ENCODE measurements at regions not wholly inside any gene's neighbourhood (a gene's known extent, or its start where the extent isn't known, plus 50 kb on each side); places are given as distances from the start of the nearest gene placed in this dataset.

- DNase-seq: peak; percentile 23
Measured at GRCh38 chr3:189563853-189564563, 67.2 kb upstream of the TP63 start.

DNA sequence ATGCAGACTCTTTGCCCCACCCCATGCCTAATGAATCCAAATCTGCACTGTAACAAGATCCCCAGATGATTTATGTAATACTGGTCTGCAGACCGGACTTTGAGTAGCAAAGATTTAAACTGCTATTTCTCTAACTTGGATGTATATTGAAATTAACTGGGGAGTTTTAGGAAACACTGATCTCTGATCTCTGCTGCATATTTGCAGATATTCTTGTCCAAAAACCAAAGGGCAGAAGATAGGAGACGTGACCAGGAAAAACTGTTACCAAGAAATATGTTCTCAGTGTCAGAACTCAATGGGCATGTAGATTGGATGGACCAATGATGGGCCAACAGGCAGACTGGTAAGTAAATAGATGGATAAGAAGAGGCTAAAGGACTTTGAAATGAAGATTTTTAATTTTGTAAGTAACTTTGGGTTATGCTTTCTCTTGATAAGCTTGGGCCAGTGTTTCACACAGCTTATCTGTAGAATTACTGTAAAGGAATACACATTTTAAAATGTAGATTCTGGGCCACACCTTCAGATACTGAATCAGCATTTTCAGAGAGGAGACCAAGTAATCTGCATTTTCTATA is 64.5 kb upstream of the TP63 start:
- no peak for DNase-seq

- no peak for DNase-seq
Measured at GRCh38 chr3:189567322-189567721, 63.9 kb upstream of the TP63 start.

GRCh38 chr3:189567766-189568420 is 63.3 kb upstream of the TP63 start:
- peak; percentile 22 for DNase-seq

DNA sequence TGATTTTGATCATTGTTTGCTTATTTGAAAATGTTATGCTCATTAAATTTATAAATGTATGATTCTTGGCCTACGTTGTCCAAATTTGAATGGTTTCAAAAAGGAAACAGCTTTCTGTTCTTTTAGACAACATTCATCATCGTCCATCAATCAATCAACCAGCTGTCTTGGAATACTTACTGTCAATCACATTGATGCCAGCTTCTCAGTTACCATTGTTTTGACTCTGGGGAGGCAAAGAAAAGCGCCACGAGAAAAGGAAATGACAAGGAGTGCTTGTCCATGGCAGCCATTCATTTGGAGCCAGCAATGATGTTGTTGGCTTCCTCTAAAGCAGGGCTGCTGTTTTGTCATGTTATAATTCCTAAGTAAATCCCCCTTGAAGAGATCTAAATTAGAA is 62.2 kb upstream of the TP63 start:
- no peak for DNase-seq

DNA sequence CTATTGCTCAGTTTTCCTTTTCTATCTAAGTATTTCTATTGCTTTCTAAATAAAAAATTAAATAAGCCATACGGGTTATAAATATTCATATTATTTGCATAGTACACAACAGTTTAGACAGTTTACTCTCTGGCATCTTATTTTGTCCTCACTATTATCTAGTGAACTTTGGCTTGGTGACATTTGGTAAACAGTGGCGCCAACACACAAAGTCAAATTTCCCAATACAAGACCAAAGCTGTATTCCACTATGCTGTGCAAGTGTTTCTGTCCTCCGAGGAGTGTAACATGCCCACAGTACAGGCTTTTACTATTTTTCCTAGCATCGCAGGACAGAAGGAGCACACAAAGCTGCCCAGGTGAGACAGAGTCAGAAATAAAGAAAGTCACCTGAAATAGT is 61.7 kb upstream of the TP63 start:
- no peak for DNase-seq

DNA sequence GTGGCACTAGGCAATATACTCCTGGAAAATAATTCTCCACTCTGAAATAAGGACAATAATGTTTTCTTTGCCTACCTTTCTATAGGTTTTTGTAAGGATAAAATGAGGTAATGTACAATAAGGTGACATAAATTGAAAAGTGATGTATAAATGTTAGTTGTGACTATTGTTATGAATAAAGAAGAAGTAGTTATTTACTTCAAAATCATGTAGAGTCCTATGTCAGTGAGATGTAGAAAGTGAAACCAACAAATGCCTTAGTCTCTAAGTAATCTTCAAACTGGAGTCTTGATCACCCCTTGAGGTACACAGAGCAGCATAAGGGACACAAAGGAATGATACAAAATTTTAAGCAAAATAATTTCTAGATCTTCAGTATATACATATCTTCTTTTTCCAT is 60.3 kb upstream of the TP63 start:
- DNase-seq: no peak

DNA sequence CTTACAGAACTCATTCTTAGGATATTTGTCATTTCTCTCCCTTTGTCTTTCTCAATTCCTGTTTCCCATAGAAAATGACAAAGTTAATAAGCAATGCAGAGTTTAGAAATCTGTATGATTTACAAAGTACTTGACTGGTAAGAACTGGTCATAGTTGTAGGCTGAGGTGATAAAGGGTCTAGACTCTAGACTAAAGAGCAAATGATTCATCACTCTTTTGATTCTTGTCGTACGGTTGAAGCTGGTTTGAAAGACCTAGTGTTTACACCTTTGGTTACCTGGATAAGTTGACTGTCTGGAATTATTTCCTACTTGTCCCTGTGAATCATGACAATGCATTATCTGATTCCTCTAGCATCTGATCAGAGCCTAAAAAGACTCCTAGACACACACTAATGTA is 58.9 kb upstream of the TP63 start:
- no peak for DNase-seq

- no peak for DNase-seq
Measured at GRCh38 chr3:189573004-189573403, 58.2 kb upstream of the TP63 start.

DNA sequence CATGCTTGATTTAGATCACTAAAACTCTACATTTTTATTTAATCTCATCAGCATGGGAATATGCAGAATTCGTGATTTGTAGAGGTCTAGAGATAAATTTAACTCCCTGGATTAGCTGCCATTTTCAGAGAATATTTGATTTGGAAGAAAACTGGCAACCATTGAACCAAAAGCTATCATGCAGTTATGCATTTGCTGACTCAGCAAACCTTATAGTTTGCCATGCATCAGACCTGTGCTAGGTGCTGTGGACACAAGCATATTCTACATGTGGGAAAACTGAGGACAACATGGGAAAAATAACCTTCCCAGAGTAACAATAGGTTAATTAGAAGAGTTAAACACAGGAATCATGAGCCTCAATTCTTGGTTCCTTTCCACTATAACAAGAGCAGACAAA is 54.7 kb upstream of the TP63 start:
- no peak for DNase-seq

GRCh38 chr3:189577050-189577951 is 53.9 kb upstream of the TP63 start:
- DNase-seq: no peak

GRCh38 chr3:189580190-189580589 is 51.0 kb upstream of the TP63 start:
- DNase-seq: no peak

Measured in right hindlimb (tissue), 1 donor.